GM23338 (cell line): ENCODE measurements at regions not wholly inside any gene's neighbourhood (a gene's known extent, or its start where the extent isn't known, plus 50 kb on each side); places are given as distances from the start of the nearest gene placed in this dataset.
A peak's percentile ranks its signal among the peaks of the same experiment; 100 is the strongest.

Source experiments
- ATAC-seq: fragments of 200-7000 bp; cut with Tn5 transposase; 3 replicates; pipeline ENCODE4 v1.9.1; 2020
- DNase-seq: peaks from one replicate; pipeline ENCODE4 v3.0.0-alpha.2; 2015; ENCODE audit warnings: low spot score
- H2AFZ ChIP-seq: fragments of 200-600 bp; sonication (generic); 2 replicates; pipeline ENCODE4 v1.8.0; 2016; ENCODE audit warnings: antibody characterized with exemption, mild to moderate bottlenecking, moderate library complexity
- H3F3A ChIP-seq: fragments of 200-600 bp; sonication (generic); replicated peaks from 2 replicates; pipeline ENCODE4 v1.8.0; 2017; ENCODE audit warnings: antibody characterized with exemption, mixed run types, low read depth
- H3K27ac ChIP-seq: fragments of 200-600 bp; sonication (generic); 2 replicates; pipeline ENCODE4 v1.6.1; 2016; ENCODE audit warnings: low read depth
- H3K27me3 ChIP-seq: fragments of 200-600 bp; sonication (generic); 2 replicates; pipeline ENCODE4 v1.8.0; 2016; ENCODE audit warnings: mild to moderate bottlenecking, mixed run types, moderate library complexity; ENCODE audit not compliant: insufficient read depth
- H3K36me3 ChIP-seq: fragments of 200-600 bp; sonication (generic); 2 replicates; pipeline ENCODE4 v1.8.0; 2016; ENCODE audit warnings: mild to moderate bottlenecking; ENCODE audit not compliant: insufficient read depth
- H3K4me1 ChIP-seq: fragments of 200-600 bp; sonication (generic); 2 replicates; pipeline ENCODE4 v1.8.0; 2016; ENCODE audit warnings: mild to moderate bottlenecking, moderate library complexity; ENCODE audit not compliant: insufficient read depth
- H3K4me2 ChIP-seq: fragments of 200-600 bp; sonication (generic); 2 replicates; pipeline ENCODE4 v1.7.1; 2017; ENCODE audit warnings: mixed run types
- H3K4me3 ChIP-seq: fragments of 200-600 bp; sonication (generic); 2 replicates; pipeline ENCODE4 v1.6.1; 2016; ENCODE audit warnings: mixed run types
- H3K79me2 ChIP-seq: fragments of 200-600 bp; sonication (generic); replicated peaks from 2 replicates; pipeline ENCODE4 v1.8.0; 2017; ENCODE audit warnings: mild to moderate bottlenecking; ENCODE audit not compliant: insufficient read depth
- H3K9me2 ChIP-seq: fragments of 200-600 bp; sonication (generic); 2 replicates; pipeline ENCODE4 v1.8.0; 2017; ENCODE audit not compliant: insufficient read depth
- H4K20me1 ChIP-seq: fragments of 200-600 bp; sonication (generic); replicated peaks from 2 replicates; pipeline ENCODE4 v1.8.0; 2017; ENCODE audit warnings: mild to moderate bottlenecking; ENCODE audit not compliant: insufficient read depth
- H3K27ac Mint-ChIP-seq: 2 replicates; pipeline ENCODE4 v1.8.0; 2020; ENCODE audit warnings: inconsistent platforms, mild to moderate bottlenecking, moderate library complexity, mixed read lengths
- H3K27me3 Mint-ChIP-seq: 3 replicates; pipeline ENCODE4 v1.8.0; 2022; ENCODE audit warnings: low read depth, mild to moderate bottlenecking, moderate library complexity, mixed read lengths, inconsistent platforms; ENCODE audit not compliant: insufficient read depth, poor library complexity
- H3K36me3 Mint-ChIP-seq: 3 replicates; pipeline ENCODE4 v1.8.0; 2021; ENCODE audit warnings: low read depth, mild to moderate bottlenecking, inconsistent platforms, moderate library complexity, mixed read lengths
- H3K4me1 Mint-ChIP-seq: 3 replicates; pipeline ENCODE4 v1.8.0; 2020; ENCODE audit warnings: mild to moderate bottlenecking, inconsistent platforms, mixed read lengths
- H3K4me3 Mint-ChIP-seq: 3 replicates; pipeline ENCODE4 v1.8.0; 2021; ENCODE audit warnings: moderate library complexity, mild to moderate bottlenecking, inconsistent platforms, mixed read lengths
- H3K9me3 Mint-ChIP-seq: 3 replicates; pipeline ENCODE4 v1.8.0; 2020; ENCODE audit warnings: moderate library complexity, mild to moderate bottlenecking, inconsistent platforms, mixed read lengths
- EZH2 ChIP-seq: fragments of 200-600 bp; sonication (generic); IDR thresholded peaks from one replicate; pipeline ENCODE4 v1.8.0; 2017; ENCODE audit warnings: antibody characterized with exemption, mild to moderate bottlenecking, low read depth; ENCODE audit not compliant: unreplicated experiment
- EZH2phosphoT487 ChIP-seq: fragments of 200-600 bp; sonication (generic); IDR thresholded peaks from one replicate; pipeline ENCODE4 v1.8.1; 2018; ENCODE audit warnings: antibody characterized with exemption; ENCODE audit not compliant: unreplicated experiment
- NANOG ChIP-seq: IDR thresholded peaks from 2 replicates; pipeline ENCODE4 v1.6.1; 2016; ENCODE audit warnings: antibody characterized with exemption, borderline replicate concordance
- REST ChIP-seq: IDR thresholded peaks from one replicate; pipeline ENCODE4 v1.6.1; 2018; ENCODE audit warnings: antibody characterized with exemption; ENCODE audit not compliant: unreplicated experiment
- ZNF114 ChIP-seq: fragments of 250-450 bp; sonication (Bioruptor Pico); IDR thresholded peaks from 2 replicates; pipeline ENCODE4 v1.5.0; 2020; ENCODE audit warnings: mild to moderate bottlenecking, moderate library complexity
- ZNF462 ChIP-seq: fragments of 250-450 bp; sonication (Bioruptor Pico); IDR thresholded peaks from 2 replicates; pipeline ENCODE4 v1.5.0; 2020; ENCODE audit warnings: mild to moderate bottlenecking, moderate library complexity
- TF ChIP-seq, protein P1 (sequence below): IDR thresholded peaks from 2 replicates; pipeline ENCODE4 v1.6.1; 2016; ENCODE audit warnings: antibody characterized with exemption
- TF ChIP-seq, protein P2 (sequence below), 2 experiments: fragments of 200-600 bp in 1 of 2; sonication (generic) in 1 of 2; conservative IDR thresholded peaks; 2 replicates each; pipeline versions ENCODE4 v1.5.1 to v1.6.1; 2016 to 2017; ENCODE audit warnings: antibody characterized with exemption in 2 of 2, low read depth in 2 of 2, mild to moderate bottlenecking in 2 of 2, moderate library complexity in 1 of 2

- Histone ChIP-seq H3K4me1 (peaks cover 8% of the 10 kb centered on the region), H3K4me3 (no peak overlapping the region), H3K27ac (no peak overlapping the region), H3F3A (no peaks in the 10 kb centered on the region), H3K9me2 (no peaks in the 10 kb centered on the region), H4K20me1 (no peaks in the 10 kb centered on the region), H3K36me3 (no peaks in the 10 kb centered on the region), H3K4me2 (no peak overlapping the region), H3K27me3 (no peaks in the 10 kb centered on the region), H3K79me2 (no peaks in the 10 kb centered on the region), H2AFZ (no peak overlapping the region)
- ATAC-seq (no peak), DNase-seq (peak; percentile 5)
- peaks cover 5% of the 10 kb centered on the region; the same call in 2 of the 3 replicates for H3K36me3 Mint-ChIP-seq
- peaks cover 5% of the 10 kb centered on the region for H3K9me3 Mint-ChIP-seq
- TF ChIP-seq EZH2 = no peak
- TF ChIP-seq ZNF462 (CRISPR knock-in tag) = no peak
- TF ChIP-seq, protein P1, sequence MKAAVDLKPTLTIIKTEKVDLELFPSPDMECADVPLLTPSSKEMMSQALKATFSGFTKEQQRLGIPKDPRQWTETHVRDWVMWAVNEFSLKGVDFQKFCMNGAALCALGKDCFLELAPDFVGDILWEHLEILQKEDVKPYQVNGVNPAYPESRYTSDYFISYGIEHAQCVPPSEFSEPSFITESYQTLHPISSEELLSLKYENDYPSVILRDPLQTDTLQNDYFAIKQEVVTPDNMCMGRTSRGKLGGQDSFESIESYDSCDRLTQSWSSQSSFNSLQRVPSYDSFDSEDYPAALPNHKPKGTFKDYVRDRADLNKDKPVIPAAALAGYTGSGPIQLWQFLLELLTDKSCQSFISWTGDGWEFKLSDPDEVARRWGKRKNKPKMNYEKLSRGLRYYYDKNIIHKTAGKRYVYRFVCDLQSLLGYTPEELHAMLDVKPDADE = no peak
- TF ChIP-seq ZNF114 (CRISPR knock-in tag) = no peak
- TF ChIP-seq EZH2phosphoT487 = no peak
- no peak for TF ChIP-seq NANOG
- no peak for TF ChIP-seq REST
- TF ChIP-seq, protein P2, sequence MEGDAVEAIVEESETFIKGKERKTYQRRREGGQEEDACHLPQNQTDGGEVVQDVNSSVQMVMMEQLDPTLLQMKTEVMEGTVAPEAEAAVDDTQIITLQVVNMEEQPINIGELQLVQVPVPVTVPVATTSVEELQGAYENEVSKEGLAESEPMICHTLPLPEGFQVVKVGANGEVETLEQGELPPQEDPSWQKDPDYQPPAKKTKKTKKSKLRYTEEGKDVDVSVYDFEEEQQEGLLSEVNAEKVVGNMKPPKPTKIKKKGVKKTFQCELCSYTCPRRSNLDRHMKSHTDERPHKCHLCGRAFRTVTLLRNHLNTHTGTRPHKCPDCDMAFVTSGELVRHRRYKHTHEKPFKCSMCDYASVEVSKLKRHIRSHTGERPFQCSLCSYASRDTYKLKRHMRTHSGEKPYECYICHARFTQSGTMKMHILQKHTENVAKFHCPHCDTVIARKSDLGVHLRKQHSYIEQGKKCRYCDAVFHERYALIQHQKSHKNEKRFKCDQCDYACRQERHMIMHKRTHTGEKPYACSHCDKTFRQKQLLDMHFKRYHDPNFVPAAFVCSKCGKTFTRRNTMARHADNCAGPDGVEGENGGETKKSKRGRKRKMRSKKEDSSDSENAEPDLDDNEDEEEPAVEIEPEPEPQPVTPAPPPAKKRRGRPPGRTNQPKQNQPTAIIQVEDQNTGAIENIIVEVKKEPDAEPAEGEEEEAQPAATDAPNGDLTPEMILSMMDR (conservative IDR thresholded peaks at IDR 0.05; ENCODE audit: low read depth in 2 of 2) = no peak
- H3K4me1 Mint-ChIP-seq = peaks cover 12% of the 10 kb centered on the region; the same call in 2 of the 3 replicates
- H3K27ac Mint-ChIP-seq = no peak overlapping the region
- H3K4me3 Mint-ChIP-seq = no peak overlapping the region
- peaks cover 3% of the 10 kb centered on the region for H3K27me3 Mint-ChIP-seq
Observed at GRCh38 chr4:89511776-89512175, 204.2 kb upstream of the GPRIN3 start.
